A549 (cell line): ENCODE measurements at regions not wholly inside any gene's neighbourhood (a gene's known extent, or its start where the extent isn't known, plus 50 kb on each side); places are given as distances from the start of the nearest gene placed in this dataset.

Experiments
- ATAC-seq, 2 experiments: fragments of 200-7000 bp in 1 of 2; fragments of >200 bp in 1 of 2; cut with Nextera tagmentation in 1 of 2; cut with Tn5 transposase in 1 of 2; 3 replicates each; pipeline versions ENCODE4 v1.8.0 to v1.9.1; 2018 to 2020; ENCODE audit warnings: mild to moderate bottlenecking in 1 of 2, moderate library complexity in 1 of 2
- CTCF ChIA-PET: fragments of 300-600 bp; sonication (Branson Sonifier 250); formaldehyde crosslinking; extraction: SDS; loops from one replicate; lab custom pipeline; 2021; ENCODE audit warnings: antibody characterized with exemption, inconsistent platforms; lab: Yijun Ruan, JAX
- POLR2A ChIA-PET: fragments of 350-600 bp; formaldehyde crosslinking; extraction: SDS; loops from one replicate; lab custom pipeline; 2021; ENCODE audit warnings: antibody characterized with exemption, inconsistent platforms; lab: Yijun Ruan, JAX
- DNase-seq, 2 experiments: peaks; one replicate each; pipeline versions ENCODE4 v3.0.0 to v3.0.0-alpha.2; 2011 to 2016; ENCODE audit warnings: low read depth in 1 of 2, low spot score in 1 of 2
- FAIRE-seq: peaks from 2 replicates; lab custom pipeline; 2011; peaks lifted over from hg19 to GRCh38; lab: Jason Lieb, UNC
- H3K27ac ChIP-seq, 2 experiments: fragments of >200 bp; sonication (Bioruptor Twin); formaldehyde crosslinking; 3 replicates each; pipeline ENCODE4 v1.5.1; 2016 to 2017
- H3K4me1 ChIP-seq: fragments of >200 bp; sonication (Bioruptor Twin); formaldehyde crosslinking; 3 replicates; pipeline ENCODE4 v1.6.1; 2016
- H3K4me2 ChIP-seq: fragments of >200 bp; sonication (Bioruptor Twin); formaldehyde crosslinking; 3 replicates; pipeline ENCODE4 v1.6.1; 2016
- H3K4me3 ChIP-seq: fragments of >200 bp; sonication (Bioruptor Twin); formaldehyde crosslinking; 3 replicates; pipeline ENCODE4 v1.5.1; 2016
- H3K9me3 ChIP-seq: fragments of >200 bp; sonication (Bioruptor Twin); formaldehyde crosslinking; 3 replicates; pipeline ENCODE4 v1.6.1; 2016
- CEBPB ChIP-seq, 2 experiments: fragments of >200 bp in 1 of 2; sonication (Bioruptor Twin) in 1 of 2; formaldehyde crosslinking in 1 of 2; IDR thresholded peaks; 2 replicates each; pipeline ENCODE4 v1.6.1; 2012 to 2016
- CHD4 ChIP-seq: fragments of 200-600 bp; sonication (generic); IDR thresholded peaks from 2 replicates; pipeline ENCODE4 v1.6.1; 2016; ENCODE audit warnings: antibody characterized with exemption, mild to moderate bottlenecking, borderline replicate concordance
- EHMT2 ChIP-seq: fragments of 200-600 bp; sonication (generic); IDR thresholded peaks from 2 replicates; pipeline ENCODE4 v1.6.1; 2016; ENCODE audit warnings: antibody characterized with exemption, low read depth, mild to moderate bottlenecking, moderate library complexity
- EP300 ChIP-seq, 2 experiments: fragments of >200 bp; sonication (Bioruptor Twin); formaldehyde crosslinking; IDR thresholded peaks; 2 replicates in 1 of 2; 3 replicates in 1 of 2; pipeline ENCODE4 v1.6.1; 2016 to 2017
- ESRRA ChIP-seq: fragments of 150-350 bp; IDR thresholded peaks from 2 replicates; pipeline ENCODE4 v1.6.1; 2014; ENCODE audit warnings: mild to moderate bottlenecking, low read length, borderline replicate concordance
- FOSB ChIP-seq: fragments of 250-450 bp; sonication (Bioruptor Pico); IDR thresholded peaks from 2 replicates; pipeline ENCODE4 v1.5.0; 2020; ENCODE audit warnings: mild to moderate bottlenecking, moderate library complexity
- FOSL2 ChIP-seq, 2 experiments: fragments of 450-650 bp in 1 of 2; fragments of >200 bp in 1 of 2; sonication (Bioruptor Twin) in 1 of 2; formaldehyde crosslinking; IDR thresholded peaks; 2 replicates each; pipeline versions ENCODE4 v1.5.0 to v1.6.1; 2016 to 2020; ENCODE audit warnings: mild to moderate bottlenecking in 1 of 2, moderate library complexity in 1 of 2
- FOXS1 ChIP-seq: fragments of 250-450 bp; sonication (Bioruptor Pico); IDR thresholded peaks from 2 replicates; pipeline ENCODE4 v1.5.0; 2020; ENCODE audit warnings: mild to moderate bottlenecking, moderate library complexity
- GATA3 ChIP-seq: IDR thresholded peaks from 2 replicates; pipeline ENCODE4 v1.6.1; 2012; ENCODE audit warnings: borderline replicate concordance
- HDAC2 ChIP-seq: fragments of 200-600 bp; sonication (generic); IDR thresholded peaks from 2 replicates; pipeline ENCODE4 v1.6.1; 2016
- KDM5A ChIP-seq: fragments of 200-600 bp; sonication (generic); IDR thresholded peaks from 2 replicates; pipeline ENCODE4 v1.6.1; 2016; ENCODE audit warnings: antibody characterized with exemption, mild to moderate bottlenecking
- MAZ ChIP-seq: fragments of 150-350 bp; IDR thresholded peaks from 2 replicates; pipeline ENCODE4 v1.6.1; 2014; ENCODE audit warnings: antibody characterized with exemption, low read depth, low read length, borderline replicate concordance
- MYC ChIP-seq: IDR thresholded peaks from 2 replicates; pipeline ENCODE4 v1.6.1; 2012; ENCODE audit warnings: mild to moderate bottlenecking, inconsistent platforms, low read length, improper control_type of control experiment, borderline replicate concordance
- NFE2L2 ChIP-seq: fragments of 150-350 bp; conservative IDR thresholded peaks from 2 replicates; pipeline ENCODE4 v1.6.1; 2014; ENCODE audit warnings: low read length
- NPAS2 ChIP-seq: fragments of 250-450 bp; sonication (Bioruptor Pico); IDR thresholded peaks from 2 replicates; pipeline ENCODE4 v1.8.0; 2022; ENCODE audit warnings: mild to moderate bottlenecking, moderate library complexity, borderline replicate concordance
- NR3C1 ChIP-seq: fragments of >200 bp; sonication (Bioruptor Twin); formaldehyde crosslinking; IDR thresholded peaks from 3 replicates; pipeline ENCODE4 v1.6.1; 2017
- PHF8 ChIP-seq: fragments of 200-600 bp; sonication (generic); IDR thresholded peaks from 2 replicates; pipeline ENCODE4 v1.6.1; 2016; ENCODE audit warnings: low read depth, mild to moderate bottlenecking, antibody characterized with exemption, moderate library complexity, borderline replicate concordance
- POLR2A ChIP-seq: IDR thresholded peaks from 2 replicates; pipeline ENCODE4 v1.6.1; 2012; ENCODE audit warnings: mild to moderate bottlenecking, low read length
- POLR2AphosphoS2 ChIP-seq: conservative IDR thresholded peaks from 2 replicates; pipeline ENCODE4 v1.6.1; 2012; ENCODE audit warnings: low read length, improper control_type of control experiment, inconsistent platforms
- RARB ChIP-seq: fragments of 250-450 bp; sonication (Bioruptor Pico); IDR thresholded peaks from 2 replicates; pipeline ENCODE4 v1.8.0; 2021; ENCODE audit warnings: mild to moderate bottlenecking, moderate library complexity
- SMC3 ChIP-seq: fragments of >200 bp; sonication (Bioruptor Twin); formaldehyde crosslinking; IDR thresholded peaks from 3 replicates; pipeline ENCODE4 v1.6.1; 2018; ENCODE audit warnings: inconsistent platforms
- TFCP2L1 ChIP-seq: fragments of 250-450 bp; sonication (Bioruptor Pico); IDR thresholded peaks from 2 replicates; pipeline ENCODE4 v1.5.0; 2021; ENCODE audit warnings: mild to moderate bottlenecking
- TP53 ChIP-seq: fragments of 250-450 bp; sonication (Bioruptor Pico); IDR thresholded peaks from 2 replicates; pipeline ENCODE4 v1.5.0; 2021; ENCODE audit warnings: mild to moderate bottlenecking, moderate library complexity
- ZNF302 ChIP-seq: fragments of 250-450 bp; sonication (Bioruptor Pico); IDR thresholded peaks from 2 replicates; pipeline ENCODE4 v1.9.0; 2021; ENCODE audit warnings: inconsistent platforms, mild to moderate bottlenecking, moderate library complexity
- ZSCAN20 ChIP-seq: fragments of 250-450 bp; sonication (Bioruptor Pico); IDR thresholded peaks from 2 replicates; pipeline ENCODE4 v1.8.0; 2022; ENCODE audit warnings: mild to moderate bottlenecking, moderate library complexity
- WGBS: methylation state at CpG from one replicate; pipeline ENCODE4 v1.1.6; 2017; ENCODE audit errors: missing lambda C conversion rate; 5-methylcytosine and 5-hydroxymethylcytosine counted together
- TF ChIP-seq, protein P1 (sequence below): fragments of 450-650 bp; IDR thresholded peaks from 2 replicates; pipeline ENCODE4 v1.6.1; 2014; ENCODE audit warnings: antibody characterized with exemption
- TF ChIP-seq, protein P2 (sequence below): fragments of 250-450 bp; sonication (Bioruptor Pico); IDR thresholded peaks from 2 replicates; pipeline ENCODE4 v1.5.0; 2020; ENCODE audit warnings: low read depth, mild to moderate bottlenecking, moderate library complexity
- TF ChIP-seq, protein P3 (sequence below): fragments of 200-600 bp; sonication (generic); IDR thresholded peaks from 2 replicates; pipeline ENCODE4 v1.6.1; 2016; ENCODE audit warnings: antibody characterized with exemption, mild to moderate bottlenecking, moderate library complexity
- TF ChIP-seq, protein P4 (sequence below): IDR thresholded peaks from 2 replicates; pipeline ENCODE4 v1.6.1; 2012

DNA sequence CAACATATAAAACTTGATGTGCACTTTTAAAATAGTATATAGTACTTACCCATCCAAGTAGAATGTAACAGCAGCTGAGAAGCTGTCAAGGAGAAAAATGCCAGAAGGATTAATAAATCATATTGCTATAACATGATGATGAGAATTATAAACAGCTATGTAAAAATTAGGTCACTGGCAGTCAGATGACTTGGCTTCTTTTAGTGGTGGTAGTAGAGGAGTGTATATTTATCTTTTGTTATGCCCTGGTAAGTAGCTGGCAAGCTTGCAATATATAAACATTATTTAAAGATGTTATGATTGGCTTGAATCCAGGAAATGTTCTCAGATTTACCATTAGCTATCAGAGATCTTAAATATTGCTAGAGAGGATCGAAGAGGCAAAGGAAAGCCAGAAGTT, 471.0 kb upstream of the MGAT4C start:
- ATAC-seq (peak in 1 of 2 experiments; percentile 64; a peak in 3 of 6 replicates), FAIRE-seq (no peak)
- CTCF ChIA-PET = no interaction called here
- TF ChIP-seq FOSL2 (IDR thresholded peaks at IDR 0.05) (no peak), FOSL2 (CRISPR knock-in tag; IDR thresholded peaks at IDR 0.05) (no peak), ESRRA (no peak), PHF8 (no peak), HDAC2 (no peak), POLR2AphosphoS2 (no peak), TP53 (CRISPR knock-in tag) (no peak), CHD4 (no peak), FOXS1 (peak; percentile 76; the same call in 1 of the 2 replicates), MAZ (no peak), EP300 (IDR thresholded peaks at IDR 0.05) (no peak), GATA3 (peak; percentile 49; the same call in 1 of the 2 replicates), FOSB (CRISPR knock-in tag) (no peak), KDM5A (no peak), SMC3 (no peak), TFCP2L1 (CRISPR knock-in tag) (no peak), CEBPB (IDR thresholded peaks at IDR 0.05) (peak in 1 of 2 experiments; percentile 46; a peak in 1 of 4 replicates), NFE2L2 (no peak), MYC (no peak)
- TF ChIP-seq, all 56 proteins: peak for 3
- H3K4me3 ChIP-seq = no peak overlapping the region
- WGBS = 8% methylated on average over 1 of the region's 1 CpG
- peak in 1 of 2 experiments; percentile 47 for DNase-seq
- peak overlapping the region; percentile 37 for H3K4me2 ChIP-seq
- POLR2A ChIA-PET = no interaction called here
- H3K9me3 ChIP-seq = no peaks in the 10 kb centered on the region
- no peak overlapping the region for H3K27ac ChIP-seq
- H3K4me1 ChIP-seq = peaks cover 17% of the 10 kb centered on the region

DNA sequence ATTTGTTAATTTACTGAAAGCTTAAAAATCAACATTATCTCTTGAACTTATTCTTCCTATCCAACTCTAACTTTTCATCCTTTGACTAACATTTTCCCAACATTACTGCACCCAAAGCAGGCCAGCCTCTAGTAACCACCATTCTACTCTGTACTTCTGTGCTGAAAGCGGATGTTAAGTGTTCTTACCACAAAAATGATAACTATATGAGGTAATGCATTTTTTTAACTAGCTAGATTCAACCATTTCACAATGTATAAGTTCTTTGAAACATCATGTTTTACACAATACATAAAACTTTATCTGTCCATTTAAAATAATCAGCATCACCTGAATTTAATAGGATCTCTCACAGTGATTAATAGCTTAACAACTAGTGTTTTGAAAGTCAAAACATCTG, 468.5 kb upstream of the MGAT4C start:
- TF ChIP-seq, protein P1, sequence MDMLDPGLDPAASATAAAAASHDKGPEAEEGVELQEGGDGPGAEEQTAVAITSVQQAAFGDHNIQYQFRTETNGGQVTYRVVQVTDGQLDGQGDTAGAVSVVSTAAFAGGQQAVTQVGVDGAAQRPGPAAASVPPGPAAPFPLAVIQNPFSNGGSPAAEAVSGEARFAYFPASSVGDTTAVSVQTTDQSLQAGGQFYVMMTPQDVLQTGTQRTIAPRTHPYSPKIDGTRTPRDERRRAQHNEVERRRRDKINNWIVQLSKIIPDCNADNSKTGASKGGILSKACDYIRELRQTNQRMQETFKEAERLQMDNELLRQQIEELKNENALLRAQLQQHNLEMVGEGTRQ = no peak
- TF ChIP-seq FOSL2 (IDR thresholded peaks at IDR 0.05) (no peak), FOSL2 (CRISPR knock-in tag; IDR thresholded peaks at IDR 0.05) (no peak), POLR2A (no peak), TP53 (CRISPR knock-in tag) (no peak), NR3C1 (no peak), SMC3 (no peak), EP300 (IDR thresholded peaks at IDR 0.05) (no peak), CHD4 (no peak), MAZ (no peak), ZNF302 (CRISPR knock-in tag) (no peak), NPAS2 (CRISPR knock-in tag) (no peak), RARB (CRISPR knock-in tag) (no peak), KDM5A (no peak), ZSCAN20 (CRISPR knock-in tag) (no peak), CEBPB (IDR thresholded peaks at IDR 0.05) (no peak), EHMT2 (no peak), PHF8 (no peak)
- TF ChIP-seq, protein P2, sequence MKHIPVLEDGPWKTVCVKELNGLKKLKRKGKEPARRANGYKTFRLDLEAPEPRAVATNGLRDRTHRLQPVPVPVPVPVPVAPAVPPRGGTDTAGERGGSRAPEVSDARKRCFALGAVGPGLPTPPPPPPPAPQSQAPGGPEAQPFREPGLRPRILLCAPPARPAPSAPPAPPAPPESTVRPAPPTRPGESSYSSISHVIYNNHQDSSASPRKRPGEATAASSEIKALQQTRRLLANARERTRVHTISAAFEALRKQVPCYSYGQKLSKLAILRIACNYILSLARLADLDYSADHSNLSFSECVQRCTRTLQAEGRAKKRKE (CRISPR knock-in tag) = no peak
- TF ChIP-seq, protein P3, sequence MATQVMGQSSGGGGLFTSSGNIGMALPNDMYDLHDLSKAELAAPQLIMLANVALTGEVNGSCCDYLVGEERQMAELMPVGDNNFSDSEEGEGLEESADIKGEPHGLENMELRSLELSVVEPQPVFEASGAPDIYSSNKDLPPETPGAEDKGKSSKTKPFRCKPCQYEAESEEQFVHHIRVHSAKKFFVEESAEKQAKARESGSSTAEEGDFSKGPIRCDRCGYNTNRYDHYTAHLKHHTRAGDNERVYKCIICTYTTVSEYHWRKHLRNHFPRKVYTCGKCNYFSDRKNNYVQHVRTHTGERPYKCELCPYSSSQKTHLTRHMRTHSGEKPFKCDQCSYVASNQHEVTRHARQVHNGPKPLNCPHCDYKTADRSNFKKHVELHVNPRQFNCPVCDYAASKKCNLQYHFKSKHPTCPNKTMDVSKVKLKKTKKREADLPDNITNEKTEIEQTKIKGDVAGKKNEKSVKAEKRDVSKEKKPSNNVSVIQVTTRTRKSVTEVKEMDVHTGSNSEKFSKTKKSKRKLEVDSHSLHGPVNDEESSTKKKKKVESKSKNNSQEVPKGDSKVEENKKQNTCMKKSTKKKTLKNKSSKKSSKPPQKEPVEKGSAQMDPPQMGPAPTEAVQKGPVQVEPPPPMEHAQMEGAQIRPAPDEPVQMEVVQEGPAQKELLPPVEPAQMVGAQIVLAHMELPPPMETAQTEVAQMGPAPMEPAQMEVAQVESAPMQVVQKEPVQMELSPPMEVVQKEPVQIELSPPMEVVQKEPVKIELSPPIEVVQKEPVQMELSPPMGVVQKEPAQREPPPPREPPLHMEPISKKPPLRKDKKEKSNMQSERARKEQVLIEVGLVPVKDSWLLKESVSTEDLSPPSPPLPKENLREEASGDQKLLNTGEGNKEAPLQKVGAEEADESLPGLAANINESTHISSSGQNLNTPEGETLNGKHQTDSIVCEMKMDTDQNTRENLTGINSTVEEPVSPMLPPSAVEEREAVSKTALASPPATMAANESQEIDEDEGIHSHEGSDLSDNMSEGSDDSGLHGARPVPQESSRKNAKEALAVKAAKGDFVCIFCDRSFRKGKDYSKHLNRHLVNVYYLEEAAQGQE = no peak
- TF ChIP-seq, protein P4, sequence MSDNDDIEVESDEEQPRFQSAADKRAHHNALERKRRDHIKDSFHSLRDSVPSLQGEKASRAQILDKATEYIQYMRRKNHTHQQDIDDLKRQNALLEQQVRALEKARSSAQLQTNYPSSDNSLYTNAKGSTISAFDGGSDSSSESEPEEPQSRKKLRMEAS = no peak
- TF ChIP-seq, all 56 proteins: peak for 0
- no peak for ATAC-seq
- peaks cover 10% of the 10 kb centered on the region; the same call in 2 of the 3 replicates for H3K4me1 ChIP-seq
- CTCF ChIA-PET = no interaction called here
- DNase-seq = no peak
- POLR2A ChIA-PET = no interaction called here
- H3K4me2 ChIP-seq = no peak overlapping the region
- no peaks in the 10 kb centered on the region for H3K9me3 ChIP-seq
- no peak overlapping the region for H3K27ac ChIP-seq
- WGBS = 91% methylated on average over 1 of the region's 1 CpG
- FAIRE-seq = no peak
- no peak overlapping the region for H3K4me3 ChIP-seq
